ENCODE measurements at regions not wholly inside any gene's neighbourhood (a gene's known extent, or its start where the extent isn't known, plus 50 kb on each side); places are given as distances from the start of the nearest gene placed in this dataset.

GRCh38 chr6:11648889-11649288 lies 111.3 kb downstream of the TMEM170B start:
- TF ChIP-seq CTCF (IDR thresholded peaks at IDR 0.05), result no peak
- TF ChIP-seq POLR2A (IDR thresholded peaks at IDR 0.05), result no peak
